ENCODE measurements at regions not wholly inside any gene's neighbourhood (a gene's known extent, or its start where the extent isn't known, plus 50 kb on each side); places are given as distances from the start of the nearest gene placed in this dataset.

- TF ChIP-seq POLR2A (IDR thresholded peaks at IDR 0.05; ENCODE audit: low read depth, low read length) (no peak), TAF1 (IDR thresholded peaks at IDR 0.05; ENCODE audit: borderline replicate concordance, low read depth, low read length) (no peak), POLR2AphosphoS5 (IDR thresholded peaks at IDR 0.05; ENCODE audit: low read depth, low read length) (no peak)
Observed at GRCh38 chr6:6509284-6509683, 79.2 kb upstream of the LY86 start.
